Activated naive CD8-positive, alpha-beta T cell treated with anti-CD3 and anti-CD28 coated beads, Interleukin-2, amount 10 ng/mL, durations not matched to agents 7 days and 5 days (primary cell): ENCODE measurements at regions not wholly inside any gene's neighbourhood (a gene's known extent, or its start where the extent isn't known, plus 50 kb on each side); places are given as distances from the start of the nearest gene placed in this dataset.

Source experiments
- ATAC-seq: fragments of 150-1000 bp; cut with Tn5 transposase; one replicate; pipeline ENCODE4 v1.10.0; 2021; ENCODE audit warnings: low read depth, moderate library complexity
- POLR2A ChIA-PET: fragments of 350-600 bp; sonication (Branson Sonifier 250); formaldehyde crosslinking; loops from one replicate; lab custom pipeline; 2021; ENCODE audit warnings: antibody characterized with exemption; lab: Charles Lee
- DNase-seq: peaks from one replicate; pipeline ENCODE4 v3.0.0; 2021
- H3K27ac Mint-ChIP-seq: one replicate; pipeline ENCODE4 v1.8.0; 2022; ENCODE audit warnings: mild to moderate bottlenecking, mixed read lengths
- H3K27me3 Mint-ChIP-seq: one replicate; pipeline ENCODE4 v1.8.0; 2022; ENCODE audit warnings: mild to moderate bottlenecking, moderate library complexity, mixed read lengths
- H3K36me3 Mint-ChIP-seq: one replicate; pipeline ENCODE4 v1.8.0; 2021; ENCODE audit warnings: mild to moderate bottlenecking, mixed read lengths
- H3K4me1 Mint-ChIP-seq: one replicate; pipeline ENCODE4 v1.8.0; 2021; ENCODE audit warnings: mixed read lengths
- H3K4me3 Mint-ChIP-seq: one replicate; pipeline ENCODE4 v1.8.0; 2022; ENCODE audit warnings: mild to moderate bottlenecking, moderate library complexity, mixed read lengths
- H3K9me3 Mint-ChIP-seq: one replicate; pipeline ENCODE4 v1.8.0; 2021; ENCODE audit warnings: mixed read lengths

DNA sequence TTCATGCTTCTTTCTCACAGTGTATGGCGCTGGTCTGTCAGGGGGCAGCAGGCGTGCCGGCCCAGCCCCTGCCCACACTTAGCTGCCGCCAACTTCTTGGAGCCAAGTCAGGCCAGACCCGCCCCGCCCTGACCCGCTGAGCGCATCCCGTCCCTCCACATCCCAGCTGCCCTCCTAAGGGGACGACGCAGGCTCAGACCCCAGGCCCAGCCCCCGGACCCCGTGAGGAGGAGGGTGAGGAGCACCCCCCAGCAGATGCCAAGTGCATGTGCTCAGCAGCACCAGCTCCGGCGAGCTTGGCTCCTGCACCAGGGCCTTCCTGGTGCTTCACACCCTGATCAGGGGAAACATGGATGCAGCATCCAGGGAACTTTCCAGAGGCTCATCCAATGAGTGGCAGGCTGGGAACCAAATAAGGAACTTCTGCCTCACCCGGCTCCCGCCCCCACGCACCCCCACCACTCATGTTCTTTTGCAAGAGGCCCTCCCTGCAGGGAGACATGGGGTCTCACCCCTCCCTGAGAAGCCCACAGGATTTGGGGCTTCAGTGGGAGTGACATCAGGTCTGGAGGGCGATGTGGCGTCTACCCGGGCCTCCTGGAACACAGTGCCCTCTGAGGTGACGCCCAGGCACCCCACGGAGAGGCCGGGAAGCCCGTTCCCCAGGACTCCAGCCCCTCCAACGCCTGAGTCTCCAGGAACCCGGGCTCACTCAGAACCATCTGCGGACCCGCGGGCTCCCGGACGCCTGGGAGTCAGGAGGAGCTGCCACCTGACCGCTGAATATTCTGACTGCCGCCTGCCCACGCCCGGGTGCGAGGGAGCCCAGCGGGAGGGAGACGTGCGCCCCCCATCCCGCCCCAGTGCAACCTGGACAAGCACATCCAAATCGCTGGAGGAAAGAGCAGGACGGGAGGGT lies 70.0 kb upstream of the GALNT9 start:
- ATAC-seq (no peak), DNase-seq (peak; percentile 19)
- Mint-ChIP-seq H3K4me3 (no peak overlapping the region), H3K9me3 (peaks cover 3% of the 10 kb centered on the region), H3K27ac (no peak overlapping the region), H3K36me3 (no peaks in the 10 kb centered on the region), H3K4me1 (no peaks in the 10 kb centered on the region), H3K27me3 (peaks cover 11% of the 10 kb centered on the region)
- POLR2A ChIA-PET, result no interaction called here

DNA sequence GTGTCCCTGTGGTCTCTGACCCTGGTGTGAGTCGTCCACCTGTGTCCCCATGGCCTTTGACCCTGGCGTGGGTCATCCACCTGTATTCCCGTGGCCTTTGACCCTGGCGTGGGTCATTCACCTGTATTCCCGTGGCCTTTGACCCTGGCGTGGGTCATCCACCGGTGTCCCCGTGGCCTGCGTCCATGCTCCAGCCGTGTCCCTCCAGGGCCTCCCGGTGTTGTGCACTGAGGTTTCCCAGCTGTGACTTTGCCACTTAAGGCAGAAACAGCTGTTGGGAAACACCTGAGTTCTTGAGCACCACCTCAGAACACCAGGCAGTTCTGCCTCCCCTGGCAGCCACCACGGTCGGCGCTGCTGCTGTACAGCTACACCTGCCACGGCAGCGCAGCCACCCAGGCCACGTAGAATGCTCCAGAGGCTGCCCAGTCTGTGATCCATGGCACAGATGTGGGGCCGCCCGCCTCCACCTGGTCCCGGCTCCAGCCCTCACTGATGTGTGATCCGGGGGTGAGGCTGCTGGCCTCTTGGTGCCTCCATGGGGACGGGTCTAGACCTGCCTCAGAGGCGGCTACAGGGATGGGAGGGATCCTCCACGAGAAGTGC lies 69.1 kb upstream of the GALNT9 start:
- POLR2A ChIA-PET, result no interaction called here
- H3K4me3 Mint-ChIP-seq, result no peak overlapping the region
- no peak overlapping the region for H3K27ac Mint-ChIP-seq
- H3K36me3 Mint-ChIP-seq, result no peaks in the 10 kb centered on the region
- H3K4me1 Mint-ChIP-seq, result no peaks in the 10 kb centered on the region
- DNase-seq, result peak; percentile 24
- peaks cover 11% of the 10 kb centered on the region for H3K27me3 Mint-ChIP-seq
- ATAC-seq, result no peak
- H3K9me3 Mint-ChIP-seq, result peaks cover 3% of the 10 kb centered on the region

DNA sequence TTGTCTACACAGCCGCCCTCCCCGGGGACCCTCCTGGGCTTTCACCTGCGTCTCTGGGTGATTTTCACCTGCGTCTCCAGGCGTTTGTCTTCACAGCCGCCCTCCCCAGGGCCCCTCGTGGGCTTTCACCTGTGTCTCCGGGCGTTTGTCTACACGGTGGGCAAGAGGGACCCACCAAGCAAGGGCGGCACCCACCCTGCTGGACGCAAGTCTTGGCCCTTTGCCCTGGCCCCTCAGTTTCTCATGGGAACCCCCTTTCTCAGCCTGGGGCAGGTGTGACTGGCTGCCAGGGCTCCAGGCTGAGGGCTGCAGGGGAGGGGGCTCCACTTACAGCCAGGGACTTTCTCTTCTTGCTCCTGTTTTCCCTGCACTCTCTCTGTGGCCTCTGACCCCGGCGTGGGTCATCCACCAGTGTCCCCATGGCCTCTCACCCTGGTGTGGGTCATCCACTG lies 68.6 kb upstream of the GALNT9 start:
- H3K36me3 Mint-ChIP-seq, result no peaks in the 10 kb centered on the region
- no peak overlapping the region for H3K27ac Mint-ChIP-seq
- peaks cover 3% of the 10 kb centered on the region for H3K9me3 Mint-ChIP-seq
- H3K4me1 Mint-ChIP-seq, result no peaks in the 10 kb centered on the region
- H3K27me3 Mint-ChIP-seq, result peaks cover 11% of the 10 kb centered on the region
- H3K4me3 Mint-ChIP-seq, result no peak overlapping the region
- ATAC-seq (no peak), DNase-seq (peak; percentile 19)
- POLR2A ChIA-PET, result no interaction called here

DNA sequence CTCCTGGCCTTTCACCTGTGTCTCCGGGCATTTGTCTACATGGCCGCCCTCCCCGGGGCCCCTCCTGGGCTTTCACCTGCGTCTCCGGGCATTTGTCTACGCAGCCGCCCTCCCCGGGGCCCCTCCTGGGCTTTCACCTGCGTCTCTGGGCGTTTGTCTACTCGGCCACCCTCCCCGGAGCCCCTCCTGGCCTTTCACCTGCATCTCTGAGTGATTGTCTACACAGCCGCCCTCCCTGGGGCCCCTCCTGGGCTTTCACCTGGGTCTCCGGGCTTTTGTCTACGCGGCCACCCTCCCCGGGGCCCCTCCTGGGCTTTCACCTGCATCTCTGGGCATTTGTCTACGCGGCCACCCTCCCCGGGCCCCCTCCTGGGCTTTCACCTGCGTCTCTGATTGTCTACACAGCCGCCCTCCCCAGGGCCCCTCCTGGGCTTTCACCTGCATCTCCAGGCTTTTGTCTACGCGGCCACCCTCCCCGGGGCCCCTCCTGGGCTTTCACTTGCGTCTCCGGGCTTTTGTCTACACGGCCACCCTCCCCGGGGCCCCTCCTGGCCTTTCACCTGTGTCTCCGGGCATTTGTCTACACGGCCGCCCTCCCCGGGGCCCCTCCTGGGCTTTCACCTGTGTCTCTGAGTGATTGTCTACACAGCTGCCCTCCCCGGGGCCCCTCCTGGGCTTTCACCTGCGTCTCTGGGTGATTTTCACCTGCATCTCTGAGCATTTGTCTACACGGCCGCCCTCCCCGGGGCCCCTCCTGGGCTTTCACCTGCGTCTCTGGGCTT lies 68.0 kb upstream of the GALNT9 start:
- ATAC-seq (no peak), DNase-seq (peak; percentile 7)
- Mint-ChIP-seq H3K27me3 (peaks cover 11% of the 10 kb centered on the region), H3K27ac (no peak overlapping the region), H3K36me3 (no peaks in the 10 kb centered on the region), H3K4me3 (no peak overlapping the region), H3K9me3 (peaks cover 3% of the 10 kb centered on the region), H3K4me1 (no peaks in the 10 kb centered on the region)
- POLR2A ChIA-PET, result no interaction called here

DNA sequence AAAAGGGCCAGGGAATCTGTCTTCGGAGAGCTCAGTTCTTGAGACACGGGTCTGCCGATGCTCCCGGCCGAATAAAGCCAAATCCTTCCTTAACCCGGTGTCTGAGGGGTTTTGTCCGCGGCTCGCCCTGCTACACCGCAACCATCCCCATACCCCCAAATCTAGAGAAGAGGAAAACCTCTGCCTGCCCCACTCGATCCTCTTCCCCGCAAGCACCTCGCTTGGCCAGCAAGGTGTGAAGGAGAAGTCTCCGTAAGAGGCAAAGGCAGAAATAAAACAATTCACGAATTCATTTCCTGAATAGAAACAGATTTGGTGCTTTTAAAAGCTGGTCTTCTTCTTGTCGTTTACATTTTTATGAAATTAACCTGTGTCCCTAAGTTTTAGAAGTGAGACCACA lies 67.3 kb upstream of the GALNT9 start:
- POLR2A ChIA-PET, result no interaction called here
- no peak overlapping the region for H3K27ac Mint-ChIP-seq
- peak; percentile 15 for DNase-seq
- H3K36me3 Mint-ChIP-seq, result no peaks in the 10 kb centered on the region
- ATAC-seq, result no peak
- no peaks in the 10 kb centered on the region for H3K4me1 Mint-ChIP-seq
- peaks cover 3% of the 10 kb centered on the region for H3K9me3 Mint-ChIP-seq
- peaks cover 11% of the 10 kb centered on the region for H3K27me3 Mint-ChIP-seq
- no peak overlapping the region for H3K4me3 Mint-ChIP-seq

DNA sequence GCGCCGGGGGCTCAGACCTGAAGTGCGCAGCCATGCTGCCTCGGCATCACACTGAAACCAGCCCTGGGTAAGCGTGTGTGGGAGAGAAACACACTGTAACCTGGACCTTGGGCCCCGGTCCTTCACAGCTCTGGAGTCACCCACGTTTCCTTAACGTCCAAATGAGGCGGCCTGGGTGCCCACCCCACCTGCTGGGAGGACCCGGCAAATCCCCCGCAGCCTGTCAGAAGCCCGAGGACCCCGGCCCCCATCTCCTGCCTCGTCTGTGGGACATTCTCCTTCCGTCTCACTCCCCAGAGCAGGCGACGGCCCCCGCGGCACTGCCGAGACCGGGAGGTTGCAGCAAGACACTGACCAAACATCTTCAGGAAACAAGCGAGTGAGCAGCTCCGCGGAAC lies 66.5 kb upstream of the GALNT9 start:
- POLR2A ChIA-PET, result no interaction called here
- Mint-ChIP-seq H3K27me3 (peaks cover 11% of the 10 kb centered on the region), H3K4me3 (no peak overlapping the region), H3K36me3 (no peaks in the 10 kb centered on the region), H3K4me1 (no peaks in the 10 kb centered on the region), H3K27ac (no peak overlapping the region), H3K9me3 (peaks cover 3% of the 10 kb centered on the region)
- no peak for ATAC-seq
- DNase-seq, result no peak

DNA sequence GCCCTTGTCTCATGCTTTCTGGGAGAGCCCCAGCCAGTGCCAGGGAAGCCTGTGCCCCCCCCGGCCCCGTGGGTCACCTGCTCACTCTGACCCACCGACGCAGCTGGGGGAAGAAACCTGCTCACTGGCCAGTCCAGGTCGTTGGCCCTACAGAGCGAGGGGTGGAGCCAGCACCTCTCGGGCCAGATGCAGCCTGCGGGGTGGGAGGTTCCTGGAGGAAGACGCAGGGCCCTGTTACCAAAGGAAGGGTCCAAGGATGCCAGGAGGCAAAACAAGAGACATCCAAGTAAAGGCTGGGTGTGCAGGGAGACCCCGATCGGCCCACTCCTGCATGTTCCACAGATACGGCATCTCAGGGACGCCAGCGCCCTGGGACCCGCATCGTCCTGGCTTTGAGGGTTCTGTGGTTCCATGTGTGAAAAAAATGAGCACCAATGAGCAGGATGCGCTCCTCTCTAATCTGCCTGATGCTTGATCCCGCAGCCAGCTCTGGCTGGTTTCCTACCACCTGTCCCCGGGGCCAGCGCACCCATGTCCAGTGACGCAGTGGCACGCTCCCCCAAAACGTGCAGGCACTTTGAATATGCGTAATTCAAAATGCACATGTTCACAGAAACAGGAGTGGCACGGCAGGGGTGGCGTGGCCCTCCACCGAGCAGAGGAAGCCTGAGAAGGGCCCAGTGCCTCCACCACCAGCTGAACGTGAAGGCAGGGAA lies 66.0 kb upstream of the GALNT9 start:
- Mint-ChIP-seq H3K27ac (no peak overlapping the region), H3K4me3 (no peak overlapping the region), H3K4me1 (no peaks in the 10 kb centered on the region), H3K27me3 (peaks cover 11% of the 10 kb centered on the region), H3K9me3 (peaks cover 3% of the 10 kb centered on the region), H3K36me3 (no peaks in the 10 kb centered on the region)
- POLR2A ChIA-PET, result no interaction called here
- DNase-seq (no peak), ATAC-seq (no peak)

DNA sequence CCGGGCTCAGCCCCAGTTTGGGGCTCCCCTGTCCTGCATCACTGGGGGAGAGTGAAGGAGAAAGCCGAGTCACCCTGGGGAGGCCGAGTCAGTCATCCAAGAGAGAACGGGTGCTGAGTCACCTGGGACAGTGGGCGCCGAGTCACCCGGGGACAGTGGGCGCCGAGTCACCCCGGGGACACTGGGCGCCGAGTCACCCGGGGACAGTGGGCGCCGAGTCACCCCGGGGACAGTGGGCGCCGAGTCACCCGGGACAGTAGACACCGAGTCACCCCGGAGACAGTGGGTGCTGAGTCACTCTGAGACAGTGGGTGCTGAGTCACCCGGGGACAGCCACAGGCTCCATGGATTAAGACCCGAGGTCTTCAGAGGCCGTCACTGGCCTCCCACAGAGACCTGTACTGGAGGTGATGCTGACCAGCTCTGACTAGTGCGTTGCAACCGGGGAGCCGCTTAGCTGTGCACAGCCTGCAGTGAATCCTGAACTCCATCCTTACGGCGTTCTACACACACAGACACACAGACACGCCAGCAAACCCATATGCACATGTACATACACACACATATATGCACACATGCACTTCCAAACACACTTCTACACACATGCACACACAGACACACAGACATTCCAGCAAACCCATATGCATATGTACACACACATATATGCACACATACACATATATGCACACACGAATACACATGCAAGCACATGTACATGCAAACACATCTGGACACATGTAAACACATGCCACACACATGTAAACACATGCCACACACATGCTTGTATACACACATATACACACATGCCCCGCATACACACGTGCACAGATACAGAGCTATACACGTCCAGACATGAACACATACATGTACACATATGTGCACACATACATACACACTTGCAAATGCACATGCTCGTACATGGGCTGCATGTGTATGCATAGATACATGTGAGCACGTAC lies 64.9 kb upstream of the GALNT9 start:
- ATAC-seq, result no peak

DNA sequence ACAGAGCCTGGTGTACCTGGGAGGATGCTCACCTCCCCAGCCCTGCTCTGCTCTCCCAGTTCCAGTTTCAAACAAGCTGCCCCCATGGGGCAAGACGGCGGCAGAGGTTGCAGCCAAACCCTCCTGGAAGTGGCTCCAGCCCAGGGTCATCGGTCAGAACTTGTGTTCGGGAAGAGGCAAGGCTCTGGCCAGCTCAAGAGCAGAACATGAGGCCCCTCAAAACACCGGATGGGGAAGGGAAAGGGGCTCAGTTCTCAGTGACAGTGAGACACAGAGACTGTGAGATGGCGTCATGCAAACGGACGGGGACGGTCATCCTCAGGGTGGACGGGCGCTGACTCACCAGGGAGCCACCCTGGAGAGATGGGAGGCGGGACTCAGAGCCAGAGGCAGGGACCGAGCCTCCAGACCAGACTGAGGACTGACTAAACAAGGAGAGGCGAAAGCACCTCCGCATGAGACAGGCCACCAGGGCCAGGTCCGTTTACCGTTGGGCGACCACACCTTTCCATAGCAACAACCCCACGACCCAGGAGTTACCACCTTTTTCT lies 63.9 kb upstream of the GALNT9 start:
- H3K27ac Mint-ChIP-seq, result no peak overlapping the region
- no peak for DNase-seq
- POLR2A ChIA-PET, result no interaction called here
- H3K36me3 Mint-ChIP-seq, result no peaks in the 10 kb centered on the region
- H3K4me3 Mint-ChIP-seq, result no peak overlapping the region
- peaks cover 14% of the 10 kb centered on the region for H3K27me3 Mint-ChIP-seq
- H3K9me3 Mint-ChIP-seq, result peaks cover 3% of the 10 kb centered on the region
- no peak for ATAC-seq
- H3K4me1 Mint-ChIP-seq, result no peaks in the 10 kb centered on the region

More for the DNA sequence above, 64.9 kb upstream of the GALNT9 start:
- Mint-ChIP-seq H3K4me1 (no peaks in the 10 kb centered on the region), H3K27ac (no peak overlapping the region), H3K27me3 (peaks cover 11% of the 10 kb centered on the region), H3K4me3 (no peak overlapping the region), H3K36me3 (no peaks in the 10 kb centered on the region), H3K9me3 (peaks cover 3% of the 10 kb centered on the region)
- POLR2A ChIA-PET, result no interaction called here
- DNase-seq, result no peak

DNA sequence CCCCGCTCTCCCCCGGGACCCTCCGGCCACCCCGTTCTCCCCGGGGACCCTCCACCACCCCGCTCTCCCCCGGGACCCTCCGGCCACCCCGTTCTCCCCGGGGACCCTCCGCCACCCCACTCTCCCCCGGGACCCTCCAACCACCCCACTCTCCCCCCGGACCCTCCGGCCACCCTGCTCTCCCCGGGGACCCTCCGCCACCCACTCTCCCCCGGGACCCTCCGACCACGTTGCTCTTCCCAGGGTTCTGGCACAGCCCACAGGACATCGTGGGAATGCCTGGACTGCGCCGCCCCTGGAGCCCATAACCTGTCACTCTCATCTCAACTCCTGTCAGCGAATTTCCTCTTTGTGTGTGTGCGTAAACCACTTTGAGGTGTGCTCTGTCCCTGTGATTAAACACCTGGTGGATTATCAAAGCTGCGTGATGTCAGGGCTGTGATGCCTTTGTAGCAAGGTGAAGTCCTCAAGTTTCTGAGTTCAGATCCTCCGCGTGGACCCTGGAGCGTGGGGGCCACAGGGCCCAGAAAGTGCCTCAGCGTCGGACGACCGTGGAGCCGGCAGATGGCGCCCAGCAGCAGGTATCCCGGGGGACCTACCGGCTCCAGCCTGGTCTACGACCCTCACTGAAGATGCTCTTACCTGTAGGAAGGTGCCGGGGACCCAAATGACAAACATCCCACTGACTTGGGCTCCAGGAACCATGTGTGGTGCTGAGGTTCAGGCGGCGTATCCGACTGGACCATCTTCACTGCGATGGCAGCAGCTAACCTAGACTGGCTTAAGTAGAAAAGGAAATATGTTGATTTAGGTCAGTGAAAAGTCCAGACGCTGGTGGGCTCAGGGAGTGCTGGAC lies 63.2 kb upstream of the GALNT9 start:
- POLR2A ChIA-PET, result no interaction called here
- H3K27ac Mint-ChIP-seq, result no peak overlapping the region

DNA sequence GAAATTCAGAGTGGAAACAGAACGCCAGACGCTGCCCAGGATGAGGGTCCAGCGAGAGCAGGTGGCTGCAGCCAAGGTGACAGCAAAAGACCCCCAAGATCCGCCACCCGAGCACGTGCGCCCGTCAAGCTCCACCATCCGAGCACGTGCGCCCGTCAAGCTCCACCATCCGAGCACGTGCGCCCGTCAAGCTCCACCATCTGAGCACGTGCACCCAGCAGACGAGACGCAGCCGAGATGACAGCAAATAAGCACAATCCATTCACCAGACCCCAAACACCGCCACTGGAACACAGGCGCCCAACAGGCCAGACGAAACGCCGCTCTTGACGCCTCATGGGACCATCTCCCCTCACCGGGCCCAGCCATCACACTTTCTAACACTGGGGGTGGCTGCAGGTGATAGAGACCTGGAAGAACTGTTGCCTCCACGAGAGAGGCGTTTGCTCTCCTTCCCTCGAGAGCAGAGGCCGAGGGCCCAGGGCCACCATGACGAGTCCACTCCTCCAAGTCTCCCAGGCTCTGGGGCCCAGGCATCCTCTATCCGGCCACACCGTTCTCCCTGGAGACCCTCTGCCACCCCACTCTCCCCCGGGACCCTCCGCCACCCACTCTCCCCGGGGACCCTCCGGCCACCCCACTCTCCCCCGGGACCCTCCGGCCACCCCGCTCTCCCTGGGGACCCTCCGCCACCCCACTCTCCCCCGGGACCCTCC lies 62.1 kb upstream of the GALNT9 start:
- Mint-ChIP-seq H3K9me3 (peaks cover 3% of the 10 kb centered on the region), H3K36me3 (no peaks in the 10 kb centered on the region), H3K27me3 (peaks cover 6% of the 10 kb centered on the region), H3K27ac (no peak overlapping the region), H3K4me1 (no peaks in the 10 kb centered on the region), H3K4me3 (no peak overlapping the region)
- POLR2A ChIA-PET, result no interaction called here
- DNase-seq, result no peak
- ATAC-seq, result no peak

More for the DNA sequence above, 63.2 kb upstream of the GALNT9 start:
- no peaks in the 10 kb centered on the region for H3K36me3 Mint-ChIP-seq
- no peak for ATAC-seq
- peaks cover 3% of the 10 kb centered on the region for H3K9me3 Mint-ChIP-seq
- H3K27me3 Mint-ChIP-seq, result peaks cover 15% of the 10 kb centered on the region
- no peak overlapping the region for H3K4me3 Mint-ChIP-seq
- DNase-seq, result no peak
- no peaks in the 10 kb centered on the region for H3K4me1 Mint-ChIP-seq
